AG04450 (cell line): ENCODE measurements at regions not wholly inside any gene's neighbourhood (a gene's known extent, or its start where the extent isn't known, plus 50 kb on each side); places are given as distances from the start of the nearest gene placed in this dataset.

Experiments
- CTCF ChIA-PET: fragments of 300-600, 350-600 bp; formaldehyde crosslinking; extraction: SDS; loops from one replicate; lab custom pipeline; 2022; ENCODE audit warnings: antibody characterized with exemption, inconsistent platforms; lab: Charles Lee
- POLR2A ChIA-PET: fragments of 350-600 bp; formaldehyde crosslinking; extraction: SDS; loops from one replicate; lab custom pipeline; 2021; ENCODE audit warnings: antibody characterized with exemption, inconsistent platforms; lab: Yijun Ruan, JAX
- DNase-seq: peaks from one replicate; pipeline ENCODE4 v3.0.0-alpha.2; 2011; ENCODE audit warnings: low read depth, low spot score
- H3K27ac ChIP-seq: one replicate; pipeline ENCODE4 v1.5.1; 2012; ENCODE audit warnings: low read depth, low read length, control low read depth
- H3K27me3 ChIP-seq: one replicate; pipeline ENCODE4 v1.6.0; 2012; ENCODE audit warnings: low read length; ENCODE audit not compliant: control insufficient read depth, insufficient read depth
- H3K4me3 ChIP-seq: 2 replicates; pipeline ENCODE4 v1.5.1; 2011; ENCODE audit warnings: mild to moderate bottlenecking, low read depth, low read length, control low read depth
- H3K9me3 ChIP-seq: 2 replicates; pipeline ENCODE4 v1.5.1; 2012; ENCODE audit warnings: low read length; ENCODE audit not compliant: control insufficient read depth, insufficient read depth
- TF ChIP-seq, protein P1 (sequence below): IDR thresholded peaks from 2 replicates; pipeline ENCODE4 v1.5.1; 2011; ENCODE audit warnings: low read depth, low read length, control low read depth, inconsistent platforms

DNA sequence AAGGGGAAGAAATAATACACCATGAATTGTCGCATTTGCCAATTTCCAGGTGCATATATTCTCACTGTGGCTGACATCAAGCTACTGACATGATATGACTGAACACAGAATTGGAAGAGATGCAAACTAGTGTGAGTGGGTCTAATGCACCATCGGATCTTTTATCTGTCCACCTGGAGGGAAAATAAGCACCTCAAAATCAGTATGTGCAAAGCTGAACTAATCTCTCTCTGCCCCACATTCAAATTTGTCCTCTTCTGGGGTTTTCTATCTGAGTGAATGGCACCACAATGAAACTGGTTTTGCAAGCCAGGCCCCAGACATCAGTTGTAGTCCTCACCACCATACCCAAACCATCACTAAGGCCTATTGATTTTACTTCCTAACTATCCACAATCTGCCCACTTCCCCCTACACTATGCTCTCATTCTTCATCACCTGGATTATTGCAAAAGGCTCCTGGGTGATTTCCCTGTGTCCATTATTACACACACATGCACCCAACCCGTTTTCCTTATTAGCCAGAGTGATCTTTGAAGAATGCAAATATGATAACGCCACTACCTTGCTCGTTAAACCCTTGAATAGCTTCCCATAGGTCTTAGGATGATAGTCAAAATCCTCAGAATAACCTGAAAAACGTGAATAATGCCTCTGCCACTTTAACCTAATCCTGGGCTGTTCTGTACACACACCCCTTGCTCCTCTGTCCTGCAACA, 159.0 kb upstream of the GMDS start:
- Histone ChIP-seq H3K9me3 (no peaks in the 10 kb centered on the region), H3K27me3 (peaks cover 4% of the 10 kb centered on the region), H3K4me3 (no peak overlapping the region), H3K27ac (no peak overlapping the region)
- TF ChIP-seq, protein P1, sequence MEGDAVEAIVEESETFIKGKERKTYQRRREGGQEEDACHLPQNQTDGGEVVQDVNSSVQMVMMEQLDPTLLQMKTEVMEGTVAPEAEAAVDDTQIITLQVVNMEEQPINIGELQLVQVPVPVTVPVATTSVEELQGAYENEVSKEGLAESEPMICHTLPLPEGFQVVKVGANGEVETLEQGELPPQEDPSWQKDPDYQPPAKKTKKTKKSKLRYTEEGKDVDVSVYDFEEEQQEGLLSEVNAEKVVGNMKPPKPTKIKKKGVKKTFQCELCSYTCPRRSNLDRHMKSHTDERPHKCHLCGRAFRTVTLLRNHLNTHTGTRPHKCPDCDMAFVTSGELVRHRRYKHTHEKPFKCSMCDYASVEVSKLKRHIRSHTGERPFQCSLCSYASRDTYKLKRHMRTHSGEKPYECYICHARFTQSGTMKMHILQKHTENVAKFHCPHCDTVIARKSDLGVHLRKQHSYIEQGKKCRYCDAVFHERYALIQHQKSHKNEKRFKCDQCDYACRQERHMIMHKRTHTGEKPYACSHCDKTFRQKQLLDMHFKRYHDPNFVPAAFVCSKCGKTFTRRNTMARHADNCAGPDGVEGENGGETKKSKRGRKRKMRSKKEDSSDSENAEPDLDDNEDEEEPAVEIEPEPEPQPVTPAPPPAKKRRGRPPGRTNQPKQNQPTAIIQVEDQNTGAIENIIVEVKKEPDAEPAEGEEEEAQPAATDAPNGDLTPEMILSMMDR: no peak
- POLR2A ChIA-PET: no interaction called here
- CTCF ChIA-PET: interaction anchor here (0.6 kb wide), 1 partner anchor 273 kb away, joined by 3 read pairs; no protein-coding TSS in a partner anchor
- DNase-seq: no peak

DNA sequence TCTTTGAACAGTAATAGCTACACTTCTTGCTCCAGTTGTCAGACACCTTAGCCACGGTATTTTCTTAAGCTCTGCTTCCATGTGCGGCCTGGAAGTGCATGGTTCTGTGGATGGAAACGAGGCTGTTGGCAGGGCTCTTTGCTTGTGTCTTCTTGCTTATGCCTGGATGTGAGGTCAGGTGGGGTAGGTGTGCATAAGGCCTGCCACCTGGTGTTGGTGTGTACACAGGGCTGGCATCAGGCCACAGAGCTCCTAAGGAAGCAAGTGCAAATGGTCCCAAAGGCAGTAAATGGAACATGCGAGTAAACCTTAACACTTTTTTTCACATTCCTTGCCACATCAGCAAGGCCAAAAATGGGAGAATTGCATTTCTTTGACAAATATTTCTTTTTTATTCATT, 158.1 kb upstream of the GMDS start:
- H3K27ac ChIP-seq: no peak overlapping the region
- H3K27me3 ChIP-seq: peaks cover 4% of the 10 kb centered on the region
- no peaks in the 10 kb centered on the region for H3K9me3 ChIP-seq
- no peak for DNase-seq
- ChIA-PET CTCF (interaction anchor here (0.6 kb wide), 1 partner anchor 272 kb away, joined by 3 read pairs; no protein-coding TSS in a partner anchor), POLR2A (no interaction called here)
- no peak overlapping the region for H3K4me3 ChIP-seq
- TF ChIP-seq, protein P1: no peak

DNA sequence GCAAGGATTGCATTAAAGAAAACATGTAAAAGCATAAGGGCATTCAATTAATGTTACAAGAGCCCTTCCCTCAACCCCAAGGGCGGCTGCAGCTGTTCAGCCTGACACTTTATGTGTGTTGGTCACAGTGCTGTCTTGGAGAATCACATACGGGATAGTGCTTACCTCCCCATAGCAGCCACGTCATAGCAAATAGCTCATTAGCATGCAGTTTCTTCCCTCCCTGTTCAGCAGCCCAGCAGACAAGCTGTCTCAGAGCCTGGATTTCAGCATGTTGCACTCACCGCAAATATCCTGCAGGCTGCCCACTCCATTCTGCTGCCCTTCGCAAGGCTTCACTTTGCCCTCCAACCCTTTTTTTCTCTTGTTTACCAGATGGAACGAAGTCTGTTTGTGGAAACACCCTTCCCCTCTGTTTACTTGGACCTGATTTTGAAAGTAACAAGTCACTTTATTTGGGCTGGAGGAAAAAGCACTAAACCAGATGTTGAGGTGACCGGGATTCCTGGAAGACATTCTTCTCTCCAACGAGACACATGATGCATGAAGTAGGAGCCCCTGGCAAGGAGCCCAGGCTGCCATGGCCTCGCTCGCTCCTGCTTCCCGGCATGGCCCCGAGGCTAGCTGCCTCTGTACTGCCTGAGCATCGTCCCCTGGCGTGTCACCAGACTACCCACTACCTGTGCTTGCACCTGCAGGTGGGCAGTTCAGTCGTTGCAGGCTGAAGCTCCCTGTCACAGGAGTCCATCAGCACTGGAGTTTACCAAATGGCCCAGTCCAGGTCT, 151.6 kb upstream of the GMDS start:
- POLR2A ChIA-PET: interaction anchor here (0.9 kb wide), 1 partner anchor 35 kb away, joined by 4 read pairs; no protein-coding TSS in a partner anchor
- Histone ChIP-seq H3K9me3 (no peaks in the 10 kb centered on the region), H3K27me3 (no peaks in the 10 kb centered on the region), H3K4me3 (peak overlapping the region; percentile 25), H3K27ac (peak overlapping the region; percentile 43)
- TF ChIP-seq, protein P1: no peak
- peak; percentile 36 for DNase-seq
- CTCF ChIA-PET: interaction anchor here (1.0 to 1.9 kb wide), 6 partner anchors 18 to 238 kb away, joined by 3 to 9 read pairs (median 4); no protein-coding TSS in a partner anchor

DNA sequence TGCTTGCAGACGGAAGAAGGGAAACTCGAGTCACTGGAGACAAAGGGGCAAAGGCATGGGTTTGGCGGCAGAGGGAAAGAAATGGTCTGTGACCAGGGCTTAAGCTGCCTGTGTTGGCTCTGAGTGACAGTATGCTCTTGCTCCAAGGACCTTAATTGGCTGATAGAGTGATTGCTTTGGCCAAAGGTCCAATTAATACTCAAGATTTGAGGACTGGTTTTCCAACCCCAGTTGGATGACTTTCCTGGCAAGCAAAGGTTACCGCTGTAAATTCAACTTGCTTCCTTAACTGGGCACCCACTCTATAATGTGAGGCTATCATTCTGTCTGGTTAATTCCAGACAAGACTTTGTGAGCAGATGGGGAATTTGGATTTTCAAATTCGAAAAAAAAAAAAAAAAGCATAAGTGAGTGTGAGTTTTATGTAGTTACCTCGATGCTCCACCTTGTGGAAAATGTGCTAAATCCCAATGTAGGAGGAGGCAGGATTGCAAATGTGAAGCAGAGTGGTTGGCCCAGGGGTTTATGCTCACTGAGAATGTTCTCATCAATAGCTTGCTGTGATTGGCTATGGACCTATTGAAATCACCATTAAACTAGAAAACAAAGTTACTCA, 150.7 kb upstream of the GMDS start:
- CTCF ChIA-PET: interaction anchor here (0.9 to 1.9 kb wide), 5 partner anchors 36 to 275 kb away, joined by 3 to 9 read pairs (median 4); no protein-coding TSS in a partner anchor
- H3K27me3 ChIP-seq: no peaks in the 10 kb centered on the region
- no peak overlapping the region for H3K27ac ChIP-seq
- no peak overlapping the region for H3K4me3 ChIP-seq
- H3K9me3 ChIP-seq: no peaks in the 10 kb centered on the region
- POLR2A ChIA-PET: interaction anchor here (0.9 kb wide), 1 partner anchor 36 kb away, joined by 4 read pairs; no protein-coding TSS in a partner anchor
- no peak for DNase-seq
- TF ChIP-seq, protein P1: no peak
